ENCODE measurements at regions not wholly inside any gene's neighbourhood (a gene's known extent, or its start where the extent isn't known, plus 50 kb on each side); places are given as distances from the start of the nearest gene placed in this dataset.

DNA sequence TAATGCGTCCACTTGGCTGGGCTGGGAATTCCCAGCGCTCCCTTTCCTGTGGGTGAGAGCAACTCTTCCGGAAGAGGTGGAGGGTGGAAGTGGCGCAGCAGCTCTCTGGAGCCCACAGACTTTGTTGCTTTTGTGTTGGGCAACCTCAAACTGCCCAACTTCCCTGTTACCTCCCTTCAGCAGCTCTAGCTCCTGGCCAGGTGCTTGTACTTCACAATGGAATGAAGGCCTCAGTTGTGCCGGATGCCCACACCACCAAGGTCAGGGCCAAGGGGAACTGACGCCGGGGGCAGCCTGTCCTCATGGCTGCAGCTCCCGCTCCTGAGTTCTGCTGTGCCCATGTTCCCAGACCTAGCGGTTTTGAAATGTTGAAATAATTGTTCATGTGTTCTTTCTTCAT, 322.9 kb downstream of the GALR1 start:
- Histone ChIP-seq H3K4me1 (ENCODE audit: control insufficient read depth, insufficient read depth, low read length) (no peaks in the 10 kb centered on the region), H3K9ac (ENCODE audit: low read depth, low read length) (no peak overlapping the region), H3K27ac (ENCODE audit: low read depth, low read length) (no peak overlapping the region), H3K4me3 (ENCODE audit: low read depth, low read length) (no peak overlapping the region), H3K27me3 (ENCODE audit: control insufficient read depth, insufficient read depth, low read length) (no peaks in the 10 kb centered on the region), H3K9me3 (ENCODE audit: control insufficient read depth, insufficient read depth, low read length) (peaks cover 14% of the 10 kb centered on the region; the same call in 1 of the 2 replicates), H3K36me3 (ENCODE audit: control insufficient read depth, insufficient read depth, low read length) (no peaks in the 10 kb centered on the region)

DNA sequence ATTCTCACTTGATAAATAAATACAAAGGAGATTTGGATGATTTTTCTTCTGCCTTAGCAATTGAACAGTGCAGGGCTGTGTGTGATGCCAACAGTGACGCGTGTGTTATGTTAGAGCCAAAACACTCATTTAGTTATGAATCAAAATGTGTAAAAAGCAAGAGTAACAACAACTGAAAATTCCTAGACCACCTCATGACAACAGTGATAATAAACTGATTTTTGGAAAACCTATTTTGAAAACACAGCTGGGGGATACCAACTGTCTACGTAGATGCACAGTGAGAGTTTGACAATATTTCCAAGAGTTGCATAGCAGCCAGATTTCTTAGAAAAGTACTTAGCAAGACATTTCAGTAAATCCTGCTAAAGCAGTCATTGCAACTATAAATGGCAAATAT, 323.9 kb downstream of the GALR1 start:
- H3K9me3 ChIP-seq (ENCODE audit: control insufficient read depth, insufficient read depth, low read length): peaks cover 12% of the 10 kb centered on the region; the same call in 1 of the 2 replicates
- H3K27me3 ChIP-seq (ENCODE audit: control insufficient read depth, insufficient read depth, low read length): no peaks in the 10 kb centered on the region
- H3K4me1 ChIP-seq (ENCODE audit: control insufficient read depth, insufficient read depth, low read length): no peaks in the 10 kb centered on the region
- H3K27ac ChIP-seq (ENCODE audit: low read depth, low read length): no peak overlapping the region
- no peak overlapping the region for H3K4me3 ChIP-seq (ENCODE audit: low read depth, low read length)
- no peak overlapping the region for H3K9ac ChIP-seq (ENCODE audit: low read depth, low read length)
- H3K36me3 ChIP-seq (ENCODE audit: control insufficient read depth, insufficient read depth, low read length): no peaks in the 10 kb centered on the region

GRCh38 chr18:77590943-77591515, 341.4 kb downstream of the GALR1 start:
- no peaks in the 10 kb centered on the region for H3K9me3 ChIP-seq (ENCODE audit: control insufficient read depth, insufficient read depth, low read length)
- no peaks in the 10 kb centered on the region for H3K4me1 ChIP-seq (ENCODE audit: control insufficient read depth, insufficient read depth, low read length)
- no peak overlapping the region for H3K9ac ChIP-seq (ENCODE audit: low read depth, low read length)
- no peaks in the 10 kb centered on the region for H3K27me3 ChIP-seq (ENCODE audit: control insufficient read depth, insufficient read depth, low read length)
- no peaks in the 10 kb centered on the region for H3K36me3 ChIP-seq (ENCODE audit: control insufficient read depth, insufficient read depth, low read length)
- H3K27ac ChIP-seq (ENCODE audit: low read depth, low read length): no peak overlapping the region
- no peak overlapping the region for H3K4me3 ChIP-seq (ENCODE audit: low read depth, low read length)

DNA sequence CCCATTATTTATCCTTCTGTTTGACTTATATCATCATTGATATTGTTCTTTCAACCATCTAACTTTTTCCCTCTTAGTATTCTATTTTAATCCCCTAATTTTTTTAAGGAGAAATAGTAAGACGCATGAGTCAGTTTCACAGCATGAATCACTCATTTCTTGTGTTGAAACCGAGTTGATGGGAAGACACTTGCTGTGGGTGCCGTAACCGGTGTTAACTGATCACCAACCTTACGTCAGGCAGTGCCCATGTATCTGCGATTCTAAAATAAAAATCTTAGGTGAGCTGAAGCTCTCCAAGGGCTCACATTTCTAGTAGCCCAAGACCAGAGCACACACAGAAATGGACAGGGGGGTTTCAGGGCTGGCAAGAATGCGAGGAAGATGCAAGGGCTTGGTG, 348.1 kb downstream of the GALR1 start:
- no peaks in the 10 kb centered on the region for H3K4me1 ChIP-seq (ENCODE audit: control insufficient read depth, insufficient read depth, low read length)
- H3K9me3 ChIP-seq (ENCODE audit: control insufficient read depth, insufficient read depth, low read length): no peaks in the 10 kb centered on the region
- no peak overlapping the region for H3K9ac ChIP-seq (ENCODE audit: low read depth, low read length)
- H3K27me3 ChIP-seq (ENCODE audit: control insufficient read depth, insufficient read depth, low read length): no peaks in the 10 kb centered on the region
- no peak overlapping the region for H3K4me3 ChIP-seq (ENCODE audit: low read depth, low read length)
- no peak overlapping the region for H3K27ac ChIP-seq (ENCODE audit: low read depth, low read length)
- no peaks in the 10 kb centered on the region for H3K36me3 ChIP-seq (ENCODE audit: control insufficient read depth, insufficient read depth, low read length)

- no peak overlapping the region for H3K9ac ChIP-seq (ENCODE audit: low read depth, low read length)
- no peak overlapping the region for H3K4me3 ChIP-seq (ENCODE audit: low read depth, low read length)
- no peaks in the 10 kb centered on the region for H3K27me3 ChIP-seq (ENCODE audit: control insufficient read depth, insufficient read depth, low read length)
- no peaks in the 10 kb centered on the region for H3K36me3 ChIP-seq (ENCODE audit: control insufficient read depth, insufficient read depth, low read length)
- no peaks in the 10 kb centered on the region for H3K9me3 ChIP-seq (ENCODE audit: control insufficient read depth, insufficient read depth, low read length)
- no peak overlapping the region for H3K27ac ChIP-seq (ENCODE audit: low read depth, low read length)
- no peaks in the 10 kb centered on the region for H3K4me1 ChIP-seq (ENCODE audit: control insufficient read depth, insufficient read depth, low read length)
Observed at GRCh38 chr18:77600674-77601073, 351.0 kb downstream of the GALR1 start.

- Histone ChIP-seq H3K27ac (ENCODE audit: low read depth, low read length) (no peak overlapping the region), H3K9ac (ENCODE audit: low read depth, low read length) (no peak overlapping the region), H3K4me1 (ENCODE audit: control insufficient read depth, insufficient read depth, low read length) (no peaks in the 10 kb centered on the region), H3K27me3 (ENCODE audit: control insufficient read depth, insufficient read depth, low read length) (no peaks in the 10 kb centered on the region), H3K4me3 (ENCODE audit: low read depth, low read length) (no peak overlapping the region), H3K36me3 (ENCODE audit: control insufficient read depth, insufficient read depth, low read length) (no peaks in the 10 kb centered on the region), H3K9me3 (ENCODE audit: control insufficient read depth, insufficient read depth, low read length) (no peaks in the 10 kb centered on the region)
Observed at GRCh38 chr18:77601567-77601966, 351.9 kb downstream of the GALR1 start.

GRCh38 chr18:77607087-77607486, 357.4 kb downstream of the GALR1 start:
- no peaks in the 10 kb centered on the region for H3K4me1 ChIP-seq (ENCODE audit: control insufficient read depth, insufficient read depth, low read length)
- H3K9me3 ChIP-seq (ENCODE audit: control insufficient read depth, insufficient read depth, low read length): no peaks in the 10 kb centered on the region; the same call in 1 of the 2 replicates
- no peak overlapping the region for H3K27ac ChIP-seq (ENCODE audit: low read depth, low read length)
- no peak overlapping the region for H3K4me3 ChIP-seq (ENCODE audit: low read depth, low read length)
- no peaks in the 10 kb centered on the region for H3K36me3 ChIP-seq (ENCODE audit: control insufficient read depth, insufficient read depth, low read length)
- H3K9ac ChIP-seq (ENCODE audit: low read depth, low read length): no peak overlapping the region
- H3K27me3 ChIP-seq (ENCODE audit: control insufficient read depth, insufficient read depth, low read length): no peaks in the 10 kb centered on the region

GRCh38 chr18:77608807-77609206, 359.2 kb downstream of the GALR1 start:
- Histone ChIP-seq H3K4me3 (ENCODE audit: low read depth, low read length) (no peak overlapping the region), H3K9ac (ENCODE audit: low read depth, low read length) (no peak overlapping the region), H3K27ac (ENCODE audit: low read depth, low read length) (no peak overlapping the region), H3K4me1 (ENCODE audit: control insufficient read depth, insufficient read depth, low read length) (no peaks in the 10 kb centered on the region), H3K36me3 (ENCODE audit: control insufficient read depth, insufficient read depth, low read length) (no peaks in the 10 kb centered on the region), H3K9me3 (ENCODE audit: control insufficient read depth, insufficient read depth, low read length) (no peaks in the 10 kb centered on the region; the same call in 1 of the 2 replicates), H3K27me3 (ENCODE audit: control insufficient read depth, insufficient read depth, low read length) (no peaks in the 10 kb centered on the region)

- Histone ChIP-seq H3K27me3 (ENCODE audit: control insufficient read depth, insufficient read depth, low read length) (no peaks in the 10 kb centered on the region), H3K4me1 (ENCODE audit: control insufficient read depth, insufficient read depth, low read length) (no peaks in the 10 kb centered on the region), H3K4me3 (ENCODE audit: low read depth, low read length) (no peak overlapping the region), H3K9me3 (ENCODE audit: control insufficient read depth, insufficient read depth, low read length) (no peaks in the 10 kb centered on the region), H3K9ac (ENCODE audit: low read depth, low read length) (no peak overlapping the region), H3K27ac (ENCODE audit: low read depth, low read length) (no peak overlapping the region), H3K36me3 (ENCODE audit: control insufficient read depth, insufficient read depth, low read length) (no peaks in the 10 kb centered on the region)
Observed at GRCh38 chr18:77617694-77618093, 368.0 kb downstream of the GALR1 start.

DNA sequence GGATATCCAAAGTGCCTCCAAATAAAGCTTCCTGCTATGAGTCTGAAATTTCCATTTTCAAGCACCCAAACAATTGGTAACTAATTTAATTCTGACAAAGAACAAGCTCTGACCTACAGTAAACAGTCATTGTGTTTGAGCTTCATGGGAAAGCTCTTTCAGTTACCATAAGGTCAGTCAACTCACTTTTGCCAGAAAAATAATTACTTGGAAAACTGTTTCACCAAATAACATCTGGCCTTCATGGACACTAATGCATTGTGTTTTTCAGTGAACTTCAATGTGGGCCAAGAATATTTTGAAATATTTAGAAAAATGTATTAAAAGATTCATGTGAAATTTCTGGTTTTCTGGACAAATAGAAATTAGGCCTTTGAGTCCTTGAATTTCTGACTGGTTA, 369.9 kb downstream of the GALR1 start:
- Histone ChIP-seq H3K9me3 (ENCODE audit: control insufficient read depth, insufficient read depth, low read length) (no peaks in the 10 kb centered on the region), H3K27me3 (ENCODE audit: control insufficient read depth, insufficient read depth, low read length) (no peaks in the 10 kb centered on the region)

DNA sequence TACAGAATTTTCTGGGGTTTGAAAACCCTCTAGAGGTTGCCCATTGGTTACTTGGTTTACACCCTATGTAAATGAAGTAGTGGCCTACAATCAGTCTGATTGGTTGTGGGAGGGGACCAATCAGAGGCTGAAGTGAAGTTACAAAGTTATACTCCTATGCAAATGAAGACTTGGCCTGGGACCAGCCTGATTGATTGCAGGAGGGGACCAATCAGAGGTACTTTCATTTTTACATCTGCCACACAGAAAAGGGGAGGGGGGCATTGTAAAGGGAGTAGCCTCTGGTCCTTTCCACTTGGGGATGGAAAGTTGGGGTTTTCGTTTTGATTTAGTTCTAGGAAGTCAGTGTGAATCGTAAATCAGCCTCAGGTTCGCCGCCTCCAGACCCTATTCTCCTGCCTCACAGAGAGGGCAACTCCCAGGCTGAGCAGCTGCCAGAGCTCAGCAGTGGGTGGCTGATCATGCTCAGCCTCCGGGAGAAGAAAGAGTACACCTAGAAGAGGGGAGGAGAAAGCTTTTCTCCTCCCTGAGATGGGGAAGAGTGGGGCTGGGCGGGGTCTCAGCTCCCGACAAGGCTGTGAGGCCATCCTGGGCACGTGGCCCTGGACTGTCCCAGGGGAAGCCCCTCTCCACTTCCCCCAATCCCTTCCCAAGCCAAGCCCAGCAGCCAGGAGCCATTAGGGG, 372.5 kb downstream of the GALR1 start:
- no peaks in the 10 kb centered on the region for H3K36me3 ChIP-seq (ENCODE audit: control insufficient read depth, insufficient read depth, low read length)
- no peaks in the 10 kb centered on the region for H3K4me1 ChIP-seq (ENCODE audit: control insufficient read depth, insufficient read depth, low read length)
- H3K27ac ChIP-seq (ENCODE audit: low read depth, low read length): no peak overlapping the region
- H3K4me3 ChIP-seq (ENCODE audit: low read depth, low read length): no peak overlapping the region
- no peaks in the 10 kb centered on the region for H3K9me3 ChIP-seq (ENCODE audit: control insufficient read depth, insufficient read depth, low read length)
- H3K27me3 ChIP-seq (ENCODE audit: control insufficient read depth, insufficient read depth, low read length): no peaks in the 10 kb centered on the region
- no peak overlapping the region for H3K9ac ChIP-seq (ENCODE audit: low read depth, low read length)

More for the DNA sequence above, 369.9 kb downstream of the GALR1 start:
- no peak overlapping the region for H3K4me3 ChIP-seq (ENCODE audit: low read depth, low read length)
- no peaks in the 10 kb centered on the region for H3K36me3 ChIP-seq (ENCODE audit: control insufficient read depth, insufficient read depth, low read length)
- H3K27ac ChIP-seq (ENCODE audit: low read depth, low read length): no peak overlapping the region
- no peak overlapping the region for H3K9ac ChIP-seq (ENCODE audit: low read depth, low read length)
- H3K4me1 ChIP-seq (ENCODE audit: control insufficient read depth, insufficient read depth, low read length): no peaks in the 10 kb centered on the region

All from HUES48 (cell line).